ENCODE measurements at regions not wholly inside any gene's neighbourhood (a gene's known extent, or its start where the extent isn't known, plus 50 kb on each side); places are given as distances from the start of the nearest gene placed in this dataset.

DNA sequence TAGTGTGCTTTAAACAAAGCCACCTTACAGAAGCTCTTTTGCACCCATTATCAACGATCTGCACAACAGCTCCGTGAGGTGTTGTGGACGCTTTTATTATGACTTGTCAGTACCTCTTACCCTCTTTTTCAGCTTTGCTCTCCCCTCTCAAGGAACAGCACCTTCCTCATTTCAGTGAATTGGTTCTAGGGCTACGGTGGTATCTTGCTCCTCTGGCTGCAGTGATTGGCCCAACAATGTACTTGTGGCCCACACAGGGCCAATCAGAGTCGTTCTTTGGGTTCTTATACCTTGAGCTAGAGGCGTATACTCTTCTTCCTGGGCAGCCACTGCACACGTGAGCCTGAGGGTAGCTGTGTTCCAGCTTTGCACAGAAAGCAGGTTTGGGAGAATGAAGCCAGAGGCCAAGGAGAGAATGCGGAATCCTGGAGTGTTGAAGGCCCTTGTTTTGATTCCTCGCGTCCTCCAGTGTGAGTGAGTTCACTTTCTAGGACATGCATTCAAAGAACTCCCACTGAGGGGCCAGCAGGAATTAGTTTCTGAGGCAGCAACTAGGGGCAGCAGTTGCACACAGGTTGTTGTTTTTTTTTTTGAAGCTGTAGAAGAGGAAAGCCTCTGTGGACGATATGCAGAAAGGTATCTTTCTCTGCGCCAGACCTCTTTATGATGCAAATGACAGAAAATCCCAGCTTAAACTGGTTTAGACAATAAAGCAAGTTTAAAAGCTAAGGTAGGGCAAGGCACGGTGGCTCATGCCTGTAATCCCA lies 49.8 kb upstream of the PDZD8 start:
- no peak for DNase-seq (ENCODE audit: low read depth in 3 of 3)

Data from stimulated activated CD4-positive, alpha-beta T cell treated with anti-CD3 and anti-CD28 coated beads, TNF-alpha, amount 100 ng/mL, for 4 hours (primary cell).